ENCODE measurements at regions not wholly inside any gene's neighbourhood (a gene's known extent, or its start where the extent isn't known, plus 50 kb on each side); places are given as distances from the start of the nearest gene placed in this dataset.

GRCh38 chr3:124320976-124321375 lies 329.1 kb upstream of the ROPN1 start:
- TF ChIP-seq, protein P1, sequence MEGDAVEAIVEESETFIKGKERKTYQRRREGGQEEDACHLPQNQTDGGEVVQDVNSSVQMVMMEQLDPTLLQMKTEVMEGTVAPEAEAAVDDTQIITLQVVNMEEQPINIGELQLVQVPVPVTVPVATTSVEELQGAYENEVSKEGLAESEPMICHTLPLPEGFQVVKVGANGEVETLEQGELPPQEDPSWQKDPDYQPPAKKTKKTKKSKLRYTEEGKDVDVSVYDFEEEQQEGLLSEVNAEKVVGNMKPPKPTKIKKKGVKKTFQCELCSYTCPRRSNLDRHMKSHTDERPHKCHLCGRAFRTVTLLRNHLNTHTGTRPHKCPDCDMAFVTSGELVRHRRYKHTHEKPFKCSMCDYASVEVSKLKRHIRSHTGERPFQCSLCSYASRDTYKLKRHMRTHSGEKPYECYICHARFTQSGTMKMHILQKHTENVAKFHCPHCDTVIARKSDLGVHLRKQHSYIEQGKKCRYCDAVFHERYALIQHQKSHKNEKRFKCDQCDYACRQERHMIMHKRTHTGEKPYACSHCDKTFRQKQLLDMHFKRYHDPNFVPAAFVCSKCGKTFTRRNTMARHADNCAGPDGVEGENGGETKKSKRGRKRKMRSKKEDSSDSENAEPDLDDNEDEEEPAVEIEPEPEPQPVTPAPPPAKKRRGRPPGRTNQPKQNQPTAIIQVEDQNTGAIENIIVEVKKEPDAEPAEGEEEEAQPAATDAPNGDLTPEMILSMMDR (IDR thresholded peaks at IDR 0.05): no peak
- TF ChIP-seq EP300 (IDR thresholded peaks at IDR 0.05): no peak
